ENCODE measurements at regions not wholly inside any gene's neighbourhood (a gene's known extent, or its start where the extent isn't known, plus 50 kb on each side); places are given as distances from the start of the nearest gene placed in this dataset.
A peak's percentile ranks its signal among the peaks of the same experiment; 100 is the strongest.

DNA sequence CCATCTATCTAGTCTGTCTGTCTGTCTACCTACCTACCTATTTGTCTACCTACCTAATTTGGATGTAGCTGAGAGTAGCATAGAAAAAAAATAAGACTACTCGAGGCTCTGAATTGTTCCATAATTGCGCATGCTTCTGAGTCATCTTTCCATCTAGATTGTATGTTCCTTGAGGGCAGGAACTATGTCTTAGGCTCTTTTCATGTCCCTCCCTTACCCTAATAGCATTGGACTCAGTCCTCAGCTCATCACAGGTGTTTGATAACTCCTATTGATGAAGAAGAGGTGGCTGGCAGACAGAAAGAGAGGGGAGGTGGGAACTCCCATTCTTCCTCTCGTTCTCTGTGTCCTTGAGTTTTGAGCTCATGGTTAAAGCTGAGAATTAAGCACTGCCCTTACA is 263.7 kb downstream of the TTC6 start:
- BruUV-seq (replicated peaks), result no TSS peak
- no peak for DNase-seq (ENCODE audit: unreplicated experiment)
- Mint-ChIP-seq H3K27ac (ENCODE audit: low read depth, unreplicated experiment) (no peak overlapping the region), H3K4me1 (ENCODE audit: insufficient read depth, unreplicated experiment) (no peaks in the 10 kb centered on the region), H3K27me3 (ENCODE audit: insufficient read depth, unreplicated experiment) (no peaks in the 10 kb centered on the region), H3K36me3 (ENCODE audit: insufficient read depth, unreplicated experiment) (no peaks in the 10 kb centered on the region), H3K9me3 (ENCODE audit: unreplicated experiment) (no peaks in the 10 kb centered on the region), H3K4me3 (ENCODE audit: unreplicated experiment) (no peak overlapping the region)
- ChIA-PET POLR2A (no interaction called here), CTCF (interaction anchor here (0.6 to 0.8 kb wide), 2 partner anchors 12 to 17 kb away, joined by 3 read pairs; no protein-coding TSS in a partner anchor)
- intact Hi-C loops (cut with micrococcal nuclease), result no loop called here
- TF ChIP-seq, protein P1, sequence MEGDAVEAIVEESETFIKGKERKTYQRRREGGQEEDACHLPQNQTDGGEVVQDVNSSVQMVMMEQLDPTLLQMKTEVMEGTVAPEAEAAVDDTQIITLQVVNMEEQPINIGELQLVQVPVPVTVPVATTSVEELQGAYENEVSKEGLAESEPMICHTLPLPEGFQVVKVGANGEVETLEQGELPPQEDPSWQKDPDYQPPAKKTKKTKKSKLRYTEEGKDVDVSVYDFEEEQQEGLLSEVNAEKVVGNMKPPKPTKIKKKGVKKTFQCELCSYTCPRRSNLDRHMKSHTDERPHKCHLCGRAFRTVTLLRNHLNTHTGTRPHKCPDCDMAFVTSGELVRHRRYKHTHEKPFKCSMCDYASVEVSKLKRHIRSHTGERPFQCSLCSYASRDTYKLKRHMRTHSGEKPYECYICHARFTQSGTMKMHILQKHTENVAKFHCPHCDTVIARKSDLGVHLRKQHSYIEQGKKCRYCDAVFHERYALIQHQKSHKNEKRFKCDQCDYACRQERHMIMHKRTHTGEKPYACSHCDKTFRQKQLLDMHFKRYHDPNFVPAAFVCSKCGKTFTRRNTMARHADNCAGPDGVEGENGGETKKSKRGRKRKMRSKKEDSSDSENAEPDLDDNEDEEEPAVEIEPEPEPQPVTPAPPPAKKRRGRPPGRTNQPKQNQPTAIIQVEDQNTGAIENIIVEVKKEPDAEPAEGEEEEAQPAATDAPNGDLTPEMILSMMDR (IDR thresholded peaks at IDR 0.05; ENCODE audit: unreplicated experiment), result no peak

DNA sequence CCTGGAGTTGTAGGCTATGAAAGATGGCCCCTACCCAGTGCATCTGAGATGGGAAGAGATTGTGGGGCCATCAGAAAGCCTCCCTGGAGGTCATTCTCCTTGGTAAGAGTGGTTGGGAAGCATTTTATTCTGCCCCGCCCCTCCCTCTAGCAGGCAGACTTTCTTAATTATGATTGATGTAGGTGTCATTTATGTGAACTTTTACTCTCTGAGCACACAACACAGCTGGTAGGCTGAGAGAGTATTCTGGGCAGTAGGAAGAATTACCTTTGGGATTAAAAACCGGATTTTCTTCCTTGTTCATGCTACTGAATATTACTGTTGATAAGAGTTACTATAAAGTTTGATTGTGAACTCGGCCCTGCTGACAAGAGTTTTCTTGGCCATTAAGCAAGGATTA is 266.8 kb downstream of the TTC6 start:
- ChIA-PET POLR2A (no interaction called here), CTCF (no interaction called here)
- Mint-ChIP-seq H3K4me3 (ENCODE audit: unreplicated experiment) (no peak overlapping the region), H3K9me3 (ENCODE audit: unreplicated experiment) (no peaks in the 10 kb centered on the region), H3K36me3 (ENCODE audit: insufficient read depth, unreplicated experiment) (no peaks in the 10 kb centered on the region), H3K4me1 (ENCODE audit: insufficient read depth, unreplicated experiment) (peaks cover 11% of the 10 kb centered on the region), H3K27ac (ENCODE audit: low read depth, unreplicated experiment) (no peak overlapping the region), H3K27me3 (ENCODE audit: insufficient read depth, unreplicated experiment) (no peaks in the 10 kb centered on the region)
- no TSS peak for BruUV-seq (replicated peaks)
- TF ChIP-seq, protein P1 (IDR thresholded peaks at IDR 0.05; ENCODE audit: unreplicated experiment), result no peak
- intact Hi-C loops (cut with micrococcal nuclease), result no loop called here
- DNase-seq (ENCODE audit: unreplicated experiment), result no peak

DNA sequence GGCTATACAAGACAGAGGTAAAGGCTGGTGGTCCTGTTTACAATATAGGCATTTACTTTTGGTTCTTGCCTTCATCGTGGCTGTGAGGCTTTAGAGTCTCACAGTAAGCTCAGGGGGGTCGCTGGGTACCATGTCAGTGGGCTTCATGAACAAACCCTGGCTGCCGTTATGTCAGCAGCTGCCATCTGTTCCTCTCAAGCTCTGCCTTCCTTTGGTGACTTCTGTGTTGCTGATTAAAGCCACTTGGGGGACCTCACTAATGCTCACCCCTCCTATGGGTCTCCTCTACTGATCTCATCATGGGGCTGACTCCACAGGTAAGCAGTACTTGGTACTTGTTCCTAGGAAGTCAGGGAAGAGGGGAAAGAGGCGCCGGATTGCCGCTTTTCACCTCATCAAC is 268.7 kb downstream of the TTC6 start:
- Mint-ChIP-seq H3K27me3 (ENCODE audit: insufficient read depth, unreplicated experiment) (no peaks in the 10 kb centered on the region), H3K9me3 (ENCODE audit: unreplicated experiment) (no peaks in the 10 kb centered on the region), H3K4me3 (ENCODE audit: unreplicated experiment) (no peak overlapping the region), H3K4me1 (ENCODE audit: insufficient read depth, unreplicated experiment) (peaks cover 16% of the 10 kb centered on the region), H3K36me3 (ENCODE audit: insufficient read depth, unreplicated experiment) (no peaks in the 10 kb centered on the region), H3K27ac (ENCODE audit: low read depth, unreplicated experiment) (no peak overlapping the region)
- TF ChIP-seq, protein P1 (IDR thresholded peaks at IDR 0.05; ENCODE audit: unreplicated experiment), result no peak
- POLR2A ChIA-PET, result no interaction called here
- DNase-seq (ENCODE audit: unreplicated experiment), result no peak
- no TSS peak for BruUV-seq (replicated peaks)
- CTCF ChIA-PET, result interaction anchor here (0.6 to 3.4 kb wide), 3 partner anchors 10 to 1543 kb away, joined by 3 to 24 read pairs (median 5); no protein-coding TSS in a partner anchor
- intact Hi-C loops (cut with micrococcal nuclease), result no loop called here

DNA sequence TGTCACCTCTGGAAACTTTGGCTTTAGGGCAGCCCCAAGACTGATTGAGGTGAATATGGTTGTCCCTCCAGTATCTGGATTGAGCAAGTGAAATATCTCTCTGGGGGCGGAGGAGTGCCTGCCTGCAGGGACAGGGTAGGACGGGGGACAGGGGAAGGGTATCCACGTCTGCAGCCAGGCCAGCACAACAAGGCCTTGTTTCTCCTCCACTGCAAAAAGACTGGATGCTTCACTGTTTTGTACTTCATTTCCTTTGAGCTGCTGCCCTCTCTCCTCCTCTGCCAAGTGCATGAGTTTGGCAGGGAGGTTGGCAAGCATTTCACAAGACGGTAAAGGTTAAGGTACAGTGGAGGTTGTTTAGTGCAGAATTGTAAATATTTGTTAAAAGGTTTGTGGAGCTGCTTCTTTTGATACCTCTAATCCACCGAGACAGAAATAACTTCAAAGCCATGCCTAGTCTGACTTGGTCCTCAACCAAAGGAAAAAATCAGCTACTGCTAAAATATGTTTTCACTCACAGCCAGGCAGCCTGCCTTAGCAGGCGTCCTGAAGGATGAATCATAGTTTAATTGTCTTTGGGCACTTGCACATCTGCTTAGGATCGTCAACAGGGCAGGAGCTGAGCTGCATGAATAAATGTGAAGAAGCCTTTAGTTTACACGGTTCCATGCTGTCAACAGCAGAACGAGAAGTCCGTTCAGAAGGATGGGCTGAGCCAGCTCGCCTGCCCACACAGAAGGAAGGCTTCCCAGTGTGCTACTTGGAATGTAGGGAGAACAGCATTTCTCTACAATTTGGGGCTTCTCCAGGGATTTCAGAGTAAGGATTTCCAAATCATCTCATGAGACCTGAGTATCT is 269.7 kb downstream of the TTC6 start:
- H3K4me3 Mint-ChIP-seq (ENCODE audit: unreplicated experiment), result peak overlapping the region; percentile 40
- CTCF ChIA-PET, result interaction anchor here (0.6 to 3.4 kb wide), 8 partner anchors 9 to 622 kb away, joined by 3 to 24 read pairs (median 4); no protein-coding TSS in a partner anchor

More for the DNA sequence above, 269.7 kb downstream of the TTC6 start:
- H3K36me3 Mint-ChIP-seq (ENCODE audit: insufficient read depth, unreplicated experiment), result no peaks in the 10 kb centered on the region
- H3K27ac Mint-ChIP-seq (ENCODE audit: low read depth, unreplicated experiment), result peak overlapping the region; percentile 12
- no peaks in the 10 kb centered on the region for H3K9me3 Mint-ChIP-seq (ENCODE audit: unreplicated experiment)
- TF ChIP-seq, protein P1 (IDR thresholded peaks at IDR 0.05; ENCODE audit: unreplicated experiment), result no peak
- peaks cover 18% of the 10 kb centered on the region for H3K4me1 Mint-ChIP-seq (ENCODE audit: insufficient read depth, unreplicated experiment)
- peak; percentile 65 for DNase-seq (ENCODE audit: unreplicated experiment)
- H3K27me3 Mint-ChIP-seq (ENCODE audit: insufficient read depth, unreplicated experiment), result no peaks in the 10 kb centered on the region
- POLR2A ChIA-PET, result interaction anchor here (0.6 kb wide), 1 partner anchor 1249 kb away, joined by 3 read pairs; no protein-coding TSS in a partner anchor
- BruUV-seq (replicated peaks), result no TSS peak
- intact Hi-C loops (cut with micrococcal nuclease), result no loop called here
